GM12865 (cell line): ENCODE measurements at regions not wholly inside any gene's neighbourhood (a gene's known extent, or its start where the extent isn't known, plus 50 kb on each side); places are given as distances from the start of the nearest gene placed in this dataset.
A peak's percentile ranks its signal among the peaks of the same experiment; 100 is the strongest.

Source experiments
- DNase-seq: peaks from one replicate; pipeline ENCODE4 v3.0.0; 2010; ENCODE audit warnings: low read depth
- H3K4me3 ChIP-seq: 2 replicates; pipeline ENCODE4 v1.5.1; 2011; ENCODE audit warnings: mild to moderate bottlenecking, low read depth, low read length, control low read depth
- TF ChIP-seq, protein P1 (sequence below): IDR thresholded peaks from 2 replicates; pipeline ENCODE4 v1.5.1; 2011; ENCODE audit warnings: low read length, control low read depth, low read depth, inconsistent platforms; ENCODE audit not compliant: insufficient read depth; ENCODE audit errors: missing control alignments

DNA sequence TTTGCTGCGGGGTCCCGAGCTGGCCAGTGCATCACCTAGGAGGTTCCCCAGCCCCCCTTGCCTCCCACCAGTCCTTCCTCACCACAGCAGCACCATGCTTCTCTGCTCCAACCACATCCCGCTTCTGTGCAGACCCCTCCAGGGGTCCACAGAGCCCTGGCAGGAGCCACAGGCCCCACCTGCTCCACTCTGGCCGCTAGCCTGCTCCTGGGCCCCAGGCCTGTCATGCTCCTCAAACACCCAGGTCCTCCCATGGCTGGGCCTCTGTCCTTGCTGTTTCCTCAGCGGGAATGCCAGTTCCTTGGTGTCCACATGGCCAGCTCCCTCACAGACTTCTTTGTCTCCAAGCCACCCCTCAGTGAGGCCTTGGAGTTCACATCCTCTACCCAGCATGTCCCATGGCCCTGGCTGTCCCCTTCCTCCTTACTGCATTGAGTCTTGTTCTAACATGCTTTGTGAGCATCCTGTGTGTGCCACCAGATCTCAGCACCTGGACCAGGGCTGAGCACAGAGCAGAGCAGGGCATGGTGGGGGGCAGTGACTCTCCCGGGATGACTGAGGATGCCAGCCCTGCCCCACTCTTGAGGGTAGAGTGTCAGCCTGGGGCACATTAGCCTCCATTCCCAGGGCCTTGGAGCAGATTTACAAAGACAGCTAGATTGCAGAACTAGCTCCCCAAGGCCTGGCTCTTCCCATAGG, 201.0 kb upstream of the HS6ST1 start:
- H3K4me3 ChIP-seq, result no peak overlapping the region
- DNase-seq, result no peak
- TF ChIP-seq, protein P1, sequence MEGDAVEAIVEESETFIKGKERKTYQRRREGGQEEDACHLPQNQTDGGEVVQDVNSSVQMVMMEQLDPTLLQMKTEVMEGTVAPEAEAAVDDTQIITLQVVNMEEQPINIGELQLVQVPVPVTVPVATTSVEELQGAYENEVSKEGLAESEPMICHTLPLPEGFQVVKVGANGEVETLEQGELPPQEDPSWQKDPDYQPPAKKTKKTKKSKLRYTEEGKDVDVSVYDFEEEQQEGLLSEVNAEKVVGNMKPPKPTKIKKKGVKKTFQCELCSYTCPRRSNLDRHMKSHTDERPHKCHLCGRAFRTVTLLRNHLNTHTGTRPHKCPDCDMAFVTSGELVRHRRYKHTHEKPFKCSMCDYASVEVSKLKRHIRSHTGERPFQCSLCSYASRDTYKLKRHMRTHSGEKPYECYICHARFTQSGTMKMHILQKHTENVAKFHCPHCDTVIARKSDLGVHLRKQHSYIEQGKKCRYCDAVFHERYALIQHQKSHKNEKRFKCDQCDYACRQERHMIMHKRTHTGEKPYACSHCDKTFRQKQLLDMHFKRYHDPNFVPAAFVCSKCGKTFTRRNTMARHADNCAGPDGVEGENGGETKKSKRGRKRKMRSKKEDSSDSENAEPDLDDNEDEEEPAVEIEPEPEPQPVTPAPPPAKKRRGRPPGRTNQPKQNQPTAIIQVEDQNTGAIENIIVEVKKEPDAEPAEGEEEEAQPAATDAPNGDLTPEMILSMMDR, result no peak

DNA sequence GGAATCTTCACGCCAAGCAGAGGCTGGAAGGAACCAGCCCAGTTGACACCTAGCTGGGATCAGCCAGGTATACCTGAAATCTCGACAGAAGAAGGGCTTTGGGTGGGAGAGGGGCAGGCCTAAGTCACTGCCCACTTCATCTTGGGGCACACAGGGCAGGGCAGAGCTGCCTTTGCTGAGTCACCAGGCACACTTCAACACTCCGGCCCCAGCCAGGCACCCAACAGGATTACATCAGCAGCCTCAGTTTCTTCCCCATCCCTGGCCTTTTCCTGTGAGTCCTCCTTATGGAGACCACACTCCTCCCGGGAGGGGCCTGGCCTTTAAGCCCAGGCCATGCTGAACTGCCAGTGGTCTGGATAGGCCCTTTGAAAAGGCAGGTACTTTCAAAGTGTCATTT, 201.7 kb upstream of the HS6ST1 start:
- TF ChIP-seq, protein P1, result no peak

DNA sequence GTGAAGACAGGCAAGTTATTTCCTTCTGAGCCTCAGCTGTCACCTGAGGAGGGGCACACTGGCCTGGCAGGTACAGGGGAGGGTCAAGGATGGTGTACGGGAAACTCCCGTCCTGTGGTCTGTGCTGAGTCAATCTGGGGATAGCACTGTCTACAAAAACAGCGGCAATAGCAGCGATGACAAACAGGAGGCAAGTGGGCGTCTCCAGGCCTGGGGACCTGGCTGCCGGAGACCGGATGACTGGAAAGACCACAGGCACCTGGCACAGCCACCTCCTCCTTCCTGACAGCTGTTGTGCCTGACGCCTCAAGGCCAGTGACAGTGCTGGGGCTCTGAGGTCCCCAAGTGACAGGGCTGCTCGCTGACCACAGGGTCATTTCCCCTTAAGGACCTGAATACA, 202.1 kb upstream of the HS6ST1 start:
- peak; percentile 75 for DNase-seq
- no peak overlapping the region for H3K4me3 ChIP-seq
- TF ChIP-seq, protein P1, result no peak

More for the DNA sequence above, 201.7 kb upstream of the HS6ST1 start:
- no peak for DNase-seq
- H3K4me3 ChIP-seq, result no peak overlapping the region

DNA sequence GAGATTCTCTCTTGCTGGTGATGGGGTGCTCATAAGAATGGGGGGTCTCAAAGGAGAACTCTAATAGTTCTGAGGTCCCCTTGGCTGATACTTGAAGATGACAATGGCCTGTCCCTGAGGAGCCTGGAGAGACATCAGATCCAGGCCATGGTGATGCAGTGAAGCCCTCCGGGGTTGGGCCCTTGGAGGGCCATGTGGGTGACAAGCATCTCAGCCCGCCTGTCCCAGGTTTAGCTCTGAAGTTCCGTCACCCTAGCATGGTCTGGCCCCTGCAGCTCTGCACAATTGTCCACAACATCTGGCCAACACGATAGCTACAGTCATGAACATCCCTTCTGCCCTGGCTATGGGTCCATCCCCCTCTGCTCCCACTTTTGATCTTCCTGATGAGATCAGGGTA, 202.8 kb upstream of the HS6ST1 start:
- TF ChIP-seq, protein P1, result no peak
- no peak for DNase-seq
- no peak overlapping the region for H3K4me3 ChIP-seq

DNA sequence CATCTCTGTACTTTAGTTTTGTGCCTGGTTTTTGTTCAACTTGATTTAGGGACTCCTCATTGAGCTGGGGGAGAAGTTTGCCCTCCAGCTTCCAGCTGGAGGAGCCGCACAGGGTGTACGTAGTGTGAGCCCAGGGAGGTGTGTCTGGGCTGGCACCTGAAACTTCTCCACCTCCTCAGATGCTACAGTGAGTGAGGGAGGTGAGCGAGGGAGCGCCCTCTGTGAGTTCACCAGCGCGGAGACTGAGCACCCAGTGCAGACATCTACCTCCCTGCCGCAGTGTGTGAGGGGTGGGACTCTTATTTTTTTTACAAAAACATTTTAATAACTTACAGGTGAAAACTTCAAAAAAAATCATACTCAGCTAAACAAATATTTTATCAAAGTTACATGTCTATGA, 204.2 kb upstream of the HS6ST1 start:
- no peak for DNase-seq
- no peak overlapping the region for H3K4me3 ChIP-seq

DNA sequence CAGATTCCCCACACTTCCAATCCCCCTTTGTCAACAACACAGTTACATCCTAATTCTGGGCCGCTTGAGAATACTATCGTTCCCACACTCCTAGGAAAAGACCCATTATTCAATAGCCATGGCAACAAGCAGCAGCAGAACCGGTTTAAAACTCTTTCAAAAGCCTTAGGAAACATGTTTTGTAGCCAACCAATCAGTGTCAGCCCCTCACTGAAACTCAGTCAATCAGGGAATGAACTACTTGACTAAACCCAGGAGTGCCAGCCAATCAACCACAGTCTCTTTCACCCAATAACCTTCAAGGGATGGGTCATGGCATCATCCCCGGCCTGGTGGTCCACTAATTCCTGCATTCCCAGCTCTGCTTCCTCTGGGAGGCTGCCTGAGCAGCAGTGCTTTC, 204.8 kb upstream of the HS6ST1 start:
- no peak for DNase-seq
- TF ChIP-seq, protein P1, result no peak
- H3K4me3 ChIP-seq, result no peak overlapping the region

More for the DNA sequence above, 204.2 kb upstream of the HS6ST1 start:
- TF ChIP-seq, protein P1, result no peak

DNA sequence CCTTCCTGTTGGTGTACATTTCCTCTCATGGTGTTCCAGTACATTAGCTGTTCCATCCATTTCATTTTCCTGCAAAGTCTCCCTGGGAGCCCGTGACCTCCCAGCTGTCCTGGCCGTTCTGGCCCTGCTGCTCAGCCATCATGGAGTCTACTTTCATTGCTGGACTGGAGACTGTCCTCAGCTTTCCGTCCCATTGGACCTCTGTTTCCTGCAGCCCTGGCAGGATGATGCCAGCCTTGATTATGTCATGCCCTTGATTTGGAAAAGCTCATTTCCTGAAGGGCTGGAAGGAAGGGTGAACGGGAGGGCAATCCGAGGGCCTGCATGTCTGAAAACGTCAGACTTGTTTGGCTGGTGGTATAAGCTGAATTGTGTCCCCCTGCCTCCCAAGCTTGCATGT, 205.5 kb upstream of the HS6ST1 start:
- no peak for DNase-seq
- no peak overlapping the region for H3K4me3 ChIP-seq
- TF ChIP-seq, protein P1, result no peak
